A673 (cell line): ENCODE measurements at regions not wholly inside any gene's neighbourhood (a gene's known extent, or its start where the extent isn't known, plus 50 kb on each side); places are given as distances from the start of the nearest gene placed in this dataset.

Experiments used
- BruUV-seq: library from RNA; stranded (reverse); fragments of 400-500 nt; replicated peaks from 2 replicates; lab custom pipeline; 2021; lab: Mats Ljungman, UMichigan
- CTCF ChIA-PET: fragments of 300-600 bp; sonication (Branson Sonifier 250); formaldehyde crosslinking; loops from one replicate; lab custom pipeline; 2022; ENCODE audit warnings: antibody characterized with exemption; lab: Charles Lee
- POLR2A ChIA-PET: fragments of 300-600 bp; sonication (Branson Sonifier 250); formaldehyde crosslinking; loops from one replicate; lab custom pipeline; 2022; ENCODE audit warnings: antibody characterized with exemption; ENCODE audit not compliant: low non-redundant PET; lab: Charles Lee
- DNase-seq: peaks from one replicate; pipeline ENCODE4 v3.0.0-alpha.2; 2015; ENCODE audit warnings: low spot score
- H3K27ac ChIP-seq: fragments of 200-600 bp; sonication (generic); 2 replicates; pipeline ENCODE4 v1.5.1; 2016; ENCODE audit warnings: mixed run types, low read depth, mild to moderate bottlenecking, mixed read lengths, antibody characterized with exemption, low read length; ENCODE audit not compliant: poor library complexity, severe bottlenecking
- H3K27me3 ChIP-seq: fragments of 200-600 bp; sonication (generic); replicated peaks from 2 replicates; pipeline ENCODE4 v1.6.1; 2017; ENCODE audit warnings: mixed run types, low read depth, mild to moderate bottlenecking, mixed read lengths, antibody characterized with exemption, low read length; ENCODE audit not compliant: insufficient read depth, poor library complexity
- H3K36me3 ChIP-seq: fragments of 200-600 bp; sonication (generic); 2 replicates; pipeline ENCODE4 v1.6.1; 2016; ENCODE audit warnings: mixed run types, mild to moderate bottlenecking, mixed read lengths, antibody characterized with exemption, low read length; ENCODE audit not compliant: insufficient read depth, poor library complexity, severe bottlenecking
- H3K4me1 ChIP-seq: fragments of 200-600 bp; sonication (generic); 2 replicates; pipeline ENCODE4 v1.6.1; 2017; ENCODE audit warnings: mixed run types, mild to moderate bottlenecking, mixed read lengths, antibody characterized with exemption, low read length; ENCODE audit not compliant: insufficient read depth, poor library complexity, severe bottlenecking
- H3K4me3 ChIP-seq: fragments of 200-600 bp; sonication (generic); 2 replicates; pipeline ENCODE4 v1.5.1; 2016; ENCODE audit warnings: low read depth, mixed run types, mild to moderate bottlenecking, mixed read lengths, low read length; ENCODE audit not compliant: poor library complexity, severe bottlenecking
- H3K9me3 ChIP-seq: fragments of 200-600 bp; sonication (generic); 2 replicates; pipeline ENCODE4 v1.6.1; 2016; ENCODE audit warnings: mixed run types, low read depth, mild to moderate bottlenecking, mixed read lengths, antibody characterized with exemption, low read length; ENCODE audit not compliant: poor library complexity, severe bottlenecking
- EZH2 ChIP-seq: fragments of 200-600 bp; sonication (generic); IDR thresholded peaks from 2 replicates; pipeline ENCODE4 v1.6.1; 2017; ENCODE audit warnings: borderline replicate concordance, low read depth, mild to moderate bottlenecking, mixed read lengths, antibody characterized with exemption, low read length; ENCODE audit not compliant: poor library complexity, severe bottlenecking
- intact Hi-C: fragments of 100-400 bp; cut with micrococcal nuclease; formaldehyde crosslinking; loops from one replicate; pipeline ENCODE4 v1.10.0; 2022; ENCODE audit not compliant: unreplicated experiment
- TF ChIP-seq, protein P1 (sequence below): fragments of 300-800, 200-600 bp; sonication (generic); conservative IDR thresholded peaks from 2 replicates; pipeline ENCODE4 v1.5.1; 2017; ENCODE audit warnings: low read depth, mild to moderate bottlenecking, antibody characterized with exemption, low read length, moderate library complexity, mixed read lengths

DNA sequence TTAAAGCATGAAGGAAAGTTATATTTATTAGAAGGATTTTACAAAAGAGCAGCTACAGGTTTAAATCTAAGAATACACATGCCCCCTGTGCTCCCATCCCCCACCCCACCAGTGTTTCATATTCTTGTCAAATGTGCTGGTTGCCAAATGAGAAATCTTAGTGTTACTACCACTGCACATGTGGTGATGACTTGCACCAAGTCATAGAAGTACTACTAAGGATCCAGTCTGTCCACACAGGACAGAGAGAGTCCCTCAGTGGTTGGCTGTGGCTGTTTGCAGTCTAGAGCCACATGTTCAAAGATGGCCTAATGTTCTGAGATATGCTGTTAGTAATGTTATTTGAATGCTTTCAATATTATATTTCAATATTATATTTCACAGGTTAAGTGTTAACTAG is 268.8 kb downstream of the ADAMTS20 start:
- ChIA-PET POLR2A (no interaction called here), CTCF (no interaction called here)
- Histone ChIP-seq H3K4me3 (no peak overlapping the region), H3K9me3 (no peaks in the 10 kb centered on the region), H3K27me3 (no peaks in the 10 kb centered on the region), H3K36me3 (no peaks in the 10 kb centered on the region), H3K27ac (no peak overlapping the region), H3K4me1 (no peaks in the 10 kb centered on the region)
- no peak for TF ChIP-seq EZH2
- TF ChIP-seq, protein P1, sequence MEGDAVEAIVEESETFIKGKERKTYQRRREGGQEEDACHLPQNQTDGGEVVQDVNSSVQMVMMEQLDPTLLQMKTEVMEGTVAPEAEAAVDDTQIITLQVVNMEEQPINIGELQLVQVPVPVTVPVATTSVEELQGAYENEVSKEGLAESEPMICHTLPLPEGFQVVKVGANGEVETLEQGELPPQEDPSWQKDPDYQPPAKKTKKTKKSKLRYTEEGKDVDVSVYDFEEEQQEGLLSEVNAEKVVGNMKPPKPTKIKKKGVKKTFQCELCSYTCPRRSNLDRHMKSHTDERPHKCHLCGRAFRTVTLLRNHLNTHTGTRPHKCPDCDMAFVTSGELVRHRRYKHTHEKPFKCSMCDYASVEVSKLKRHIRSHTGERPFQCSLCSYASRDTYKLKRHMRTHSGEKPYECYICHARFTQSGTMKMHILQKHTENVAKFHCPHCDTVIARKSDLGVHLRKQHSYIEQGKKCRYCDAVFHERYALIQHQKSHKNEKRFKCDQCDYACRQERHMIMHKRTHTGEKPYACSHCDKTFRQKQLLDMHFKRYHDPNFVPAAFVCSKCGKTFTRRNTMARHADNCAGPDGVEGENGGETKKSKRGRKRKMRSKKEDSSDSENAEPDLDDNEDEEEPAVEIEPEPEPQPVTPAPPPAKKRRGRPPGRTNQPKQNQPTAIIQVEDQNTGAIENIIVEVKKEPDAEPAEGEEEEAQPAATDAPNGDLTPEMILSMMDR: no peak
- BruUV-seq: no TSS peak
- DNase-seq: no peak
- intact Hi-C loops: loop anchor here (5.0 kb wide), 1 partner anchor 696 kb away; the partner anchor contains the start of gene PRICKLE1

DNA sequence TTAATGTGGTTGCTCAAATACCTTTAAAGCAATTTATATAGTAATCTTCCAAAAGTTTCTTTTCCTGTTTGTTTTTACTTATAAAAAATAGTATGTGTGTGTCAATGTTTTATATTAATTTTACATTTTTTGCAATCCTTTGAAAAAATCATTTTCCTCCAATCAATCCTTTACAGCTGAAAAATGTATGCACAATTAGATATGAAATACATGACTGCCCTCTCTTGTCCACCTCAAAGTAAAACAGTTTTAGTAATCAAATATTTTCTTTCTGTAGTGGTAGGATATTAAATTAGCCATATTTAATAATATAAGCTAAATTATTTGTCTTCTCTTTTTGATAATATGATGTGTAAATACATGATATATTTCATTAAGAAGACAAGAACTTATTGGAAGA is 269.9 kb downstream of the ADAMTS20 start:
- Histone ChIP-seq H3K27me3 (no peaks in the 10 kb centered on the region), H3K27ac (no peak overlapping the region), H3K36me3 (no peaks in the 10 kb centered on the region), H3K4me1 (no peaks in the 10 kb centered on the region), H3K4me3 (no peak overlapping the region), H3K9me3 (no peaks in the 10 kb centered on the region)
- intact Hi-C loops: loop anchor here (5.0 kb wide), 1 partner anchor 695 kb away; the partner anchor contains the start of gene PRICKLE1
- no peak for TF ChIP-seq EZH2
- TF ChIP-seq, protein P1: peak; percentile 51
- peak; percentile 9 for DNase-seq
- no TSS peak for BruUV-seq
- CTCF ChIA-PET: no interaction called here
- POLR2A ChIA-PET: no interaction called here

DNA sequence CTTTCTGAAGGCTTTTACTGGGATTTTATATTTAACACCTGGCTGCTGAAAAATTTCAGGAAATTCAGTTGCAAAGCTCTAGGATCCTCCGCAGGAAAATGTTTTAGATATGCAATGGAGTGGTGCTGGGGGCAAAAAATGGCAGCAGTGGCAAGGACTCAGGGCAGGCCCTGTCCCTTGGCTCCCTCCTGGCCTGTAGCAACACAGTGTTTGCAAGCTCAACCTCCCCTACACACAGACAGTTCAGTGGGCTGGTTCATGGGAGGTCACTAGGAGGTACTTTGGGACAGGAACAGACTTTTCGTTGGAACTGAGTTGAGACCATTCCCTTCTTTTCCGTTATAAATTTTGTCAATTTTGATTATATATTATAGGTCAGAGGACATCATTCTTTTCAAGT is 270.4 kb downstream of the ADAMTS20 start:
- DNase-seq: no peak
- BruUV-seq: no TSS peak
- Histone ChIP-seq H3K36me3 (no peaks in the 10 kb centered on the region), H3K27ac (no peak overlapping the region), H3K4me1 (no peaks in the 10 kb centered on the region), H3K27me3 (no peaks in the 10 kb centered on the region), H3K4me3 (no peak overlapping the region), H3K9me3 (no peaks in the 10 kb centered on the region)
- intact Hi-C loops: loop anchor here (2.0 to 5.0 kb wide), 2 partner anchors 694 to 797 kb away; partner anchors contain the start of gene PRICKLE1
- TF ChIP-seq EZH2: no peak
- TF ChIP-seq, protein P1: no peak
- ChIA-PET CTCF (no interaction called here), POLR2A (no interaction called here)
